HG03432 (cell line): ENCODE measurements at regions not wholly inside any gene's neighbourhood (a gene's known extent, or its start where the extent isn't known, plus 50 kb on each side); places are given as distances from the start of the nearest gene placed in this dataset.
A peak's percentile ranks its signal among the peaks of the same experiment; 100 is the strongest.

Experiments used
- ATAC-seq: cut with Tn5 transposase; IDR thresholded peaks from one replicate; pipeline ENCODE4 v1.9.1; 2021; ENCODE audit warnings: mild to moderate bottlenecking, moderate library complexity; ENCODE audit not compliant: unreplicated experiment

GRCh38 chr6:121965739-121966138 is 433.7 kb upstream of the HSF2 start:
- ATAC-seq, result no peak

GRCh38 chr6:121967631-121968030 is 431.8 kb upstream of the HSF2 start:
- no peak for ATAC-seq

GRCh38 chr6:121971931-121972335 is 427.5 kb upstream of the HSF2 start:
- ATAC-seq, result no peak

- ATAC-seq, result no peak
These were observed 414.5 kb upstream of the HSF2 start for GRCh38 chr6:121984956-121985355.

GRCh38 chr6:121993362-121993761 is 406.1 kb upstream of the HSF2 start:
- ATAC-seq, result no peak

- ATAC-seq, result no peak
These were observed 404.5 kb upstream of the HSF2 start for GRCh38 chr6:121994919-121995318.

GRCh38 chr6:121998631-121999030 is 400.8 kb upstream of the HSF2 start:
- ATAC-seq, result no peak

- no peak for ATAC-seq
These were observed 399.9 kb upstream of the HSF2 start for GRCh38 chr6:121999456-122000065.

- no peak for ATAC-seq
These were observed 393.8 kb upstream of the HSF2 start for GRCh38 chr6:122005661-122006060.

GRCh38 chr6:122007339-122007738 is 392.1 kb upstream of the HSF2 start:
- ATAC-seq, result no peak

GRCh38 chr6:122008101-122008999 is 391.1 kb upstream of the HSF2 start:
- no peak for ATAC-seq

- ATAC-seq, result no peak
These were observed 390.5 kb upstream of the HSF2 start for GRCh38 chr6:122009000-122009350.

GRCh38 chr6:122012578-122012977 is 386.9 kb upstream of the HSF2 start:
- ATAC-seq, result no peak

GRCh38 chr6:122014961-122015360 is 384.5 kb upstream of the HSF2 start:
- ATAC-seq, result no peak

GRCh38 chr6:122020588-122021264 is 378.7 kb upstream of the HSF2 start:
- ATAC-seq, result peak; percentile 95

- ATAC-seq, result no peak
These were observed 374.3 kb upstream of the HSF2 start for GRCh38 chr6:122025104-122025503.

GRCh38 chr6:122026582-122027369 is 372.7 kb upstream of the HSF2 start:
- no peak for ATAC-seq

- no peak for ATAC-seq
These were observed 370.4 kb upstream of the HSF2 start for GRCh38 chr6:122028933-122029522.

GRCh38 chr6:122033564-122034181 is 365.8 kb upstream of the HSF2 start:
- ATAC-seq, result peak; percentile 96

GRCh38 chr6:122035173-122035572 is 364.3 kb upstream of the HSF2 start:
- no peak for ATAC-seq
